ENCODE measurements at regions not wholly inside any gene's neighbourhood (a gene's known extent, or its start where the extent isn't known, plus 50 kb on each side); places are given as distances from the start of the nearest gene placed in this dataset.

DNA sequence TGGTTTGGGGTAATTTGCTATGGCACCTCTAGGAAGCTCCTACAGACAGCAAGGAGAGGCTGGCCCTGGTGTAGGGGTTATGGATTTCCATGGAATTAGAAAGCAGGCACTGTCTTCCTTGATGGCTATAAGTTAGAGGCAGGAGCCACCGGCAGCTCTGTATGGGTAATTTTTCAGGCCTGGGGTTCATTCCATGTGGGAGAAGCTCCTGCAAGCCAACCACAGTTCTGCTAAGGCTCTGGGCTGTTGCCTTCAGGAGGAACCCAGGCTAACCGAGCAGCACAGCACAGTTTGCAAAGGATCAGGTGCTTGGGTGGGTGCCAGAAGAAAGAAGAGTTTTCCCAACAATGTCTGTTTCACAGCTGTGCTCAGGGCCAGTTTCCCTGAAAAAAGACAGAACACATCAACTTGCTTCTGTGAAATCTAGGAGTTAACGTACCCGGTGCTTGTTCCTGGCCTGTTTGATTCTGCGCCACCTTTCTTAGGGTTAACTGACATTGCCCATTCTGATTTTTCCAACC, 162.8 kb upstream of the MYLIP start:
- TF ChIP-seq, protein P1, sequence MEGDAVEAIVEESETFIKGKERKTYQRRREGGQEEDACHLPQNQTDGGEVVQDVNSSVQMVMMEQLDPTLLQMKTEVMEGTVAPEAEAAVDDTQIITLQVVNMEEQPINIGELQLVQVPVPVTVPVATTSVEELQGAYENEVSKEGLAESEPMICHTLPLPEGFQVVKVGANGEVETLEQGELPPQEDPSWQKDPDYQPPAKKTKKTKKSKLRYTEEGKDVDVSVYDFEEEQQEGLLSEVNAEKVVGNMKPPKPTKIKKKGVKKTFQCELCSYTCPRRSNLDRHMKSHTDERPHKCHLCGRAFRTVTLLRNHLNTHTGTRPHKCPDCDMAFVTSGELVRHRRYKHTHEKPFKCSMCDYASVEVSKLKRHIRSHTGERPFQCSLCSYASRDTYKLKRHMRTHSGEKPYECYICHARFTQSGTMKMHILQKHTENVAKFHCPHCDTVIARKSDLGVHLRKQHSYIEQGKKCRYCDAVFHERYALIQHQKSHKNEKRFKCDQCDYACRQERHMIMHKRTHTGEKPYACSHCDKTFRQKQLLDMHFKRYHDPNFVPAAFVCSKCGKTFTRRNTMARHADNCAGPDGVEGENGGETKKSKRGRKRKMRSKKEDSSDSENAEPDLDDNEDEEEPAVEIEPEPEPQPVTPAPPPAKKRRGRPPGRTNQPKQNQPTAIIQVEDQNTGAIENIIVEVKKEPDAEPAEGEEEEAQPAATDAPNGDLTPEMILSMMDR (IDR thresholded peaks at IDR 0.05 in 2 of 3, conservative IDR thresholded peaks at IDR 0.05 in 1 of 3; ENCODE audit: control insufficient read depth in 2 of 3, extremely low read depth in 1 of 3, insufficient read depth in 1 of 3, low read depth in 3 of 3, low read length in 3 of 3) = no peak
- TF ChIP-seq, protein P2, sequence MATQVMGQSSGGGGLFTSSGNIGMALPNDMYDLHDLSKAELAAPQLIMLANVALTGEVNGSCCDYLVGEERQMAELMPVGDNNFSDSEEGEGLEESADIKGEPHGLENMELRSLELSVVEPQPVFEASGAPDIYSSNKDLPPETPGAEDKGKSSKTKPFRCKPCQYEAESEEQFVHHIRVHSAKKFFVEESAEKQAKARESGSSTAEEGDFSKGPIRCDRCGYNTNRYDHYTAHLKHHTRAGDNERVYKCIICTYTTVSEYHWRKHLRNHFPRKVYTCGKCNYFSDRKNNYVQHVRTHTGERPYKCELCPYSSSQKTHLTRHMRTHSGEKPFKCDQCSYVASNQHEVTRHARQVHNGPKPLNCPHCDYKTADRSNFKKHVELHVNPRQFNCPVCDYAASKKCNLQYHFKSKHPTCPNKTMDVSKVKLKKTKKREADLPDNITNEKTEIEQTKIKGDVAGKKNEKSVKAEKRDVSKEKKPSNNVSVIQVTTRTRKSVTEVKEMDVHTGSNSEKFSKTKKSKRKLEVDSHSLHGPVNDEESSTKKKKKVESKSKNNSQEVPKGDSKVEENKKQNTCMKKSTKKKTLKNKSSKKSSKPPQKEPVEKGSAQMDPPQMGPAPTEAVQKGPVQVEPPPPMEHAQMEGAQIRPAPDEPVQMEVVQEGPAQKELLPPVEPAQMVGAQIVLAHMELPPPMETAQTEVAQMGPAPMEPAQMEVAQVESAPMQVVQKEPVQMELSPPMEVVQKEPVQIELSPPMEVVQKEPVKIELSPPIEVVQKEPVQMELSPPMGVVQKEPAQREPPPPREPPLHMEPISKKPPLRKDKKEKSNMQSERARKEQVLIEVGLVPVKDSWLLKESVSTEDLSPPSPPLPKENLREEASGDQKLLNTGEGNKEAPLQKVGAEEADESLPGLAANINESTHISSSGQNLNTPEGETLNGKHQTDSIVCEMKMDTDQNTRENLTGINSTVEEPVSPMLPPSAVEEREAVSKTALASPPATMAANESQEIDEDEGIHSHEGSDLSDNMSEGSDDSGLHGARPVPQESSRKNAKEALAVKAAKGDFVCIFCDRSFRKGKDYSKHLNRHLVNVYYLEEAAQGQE (IDR thresholded peaks at IDR 0.05; ENCODE audit: low read depth, low read length) = no peak
- TF ChIP-seq EP300 (IDR thresholded peaks at IDR 0.05; ENCODE audit: borderline replicate concordance in 1 of 2, control insufficient read depth in 1 of 2, low read depth in 2 of 2, low read length in 2 of 2) = no peak
- no peak for TF ChIP-seq SMC3 (IDR thresholded peaks at IDR 0.05; ENCODE audit: borderline replicate concordance, low read length)
- no peak for TF ChIP-seq RB1 (IDR thresholded peaks at IDR 0.05; ENCODE audit: borderline replicate concordance)
- TF ChIP-seq RCOR1 (conservative IDR thresholded peaks at IDR 0.05; ENCODE audit: low read depth, low read length) = no peak
- TF ChIP-seq SP1 (IDR thresholded peaks at IDR 0.05; ENCODE audit: low read depth, low read length) = no peak
- no peak for TF ChIP-seq EGR1 (IDR thresholded peaks at IDR 0.05; ENCODE audit: borderline replicate concordance in 1 of 2, low read depth in 2 of 2, low read length in 2 of 2)
- no peak for TF ChIP-seq MTA3 (IDR thresholded peaks at IDR 0.05; ENCODE audit: borderline replicate concordance, low read length)
- no peak for TF ChIP-seq MYB (IDR thresholded peaks at IDR 0.05; ENCODE audit: borderline replicate concordance, low read depth, low read length)
- no peak for TF ChIP-seq HDGF (IDR thresholded peaks at IDR 0.05)
- TF ChIP-seq, protein P3, sequence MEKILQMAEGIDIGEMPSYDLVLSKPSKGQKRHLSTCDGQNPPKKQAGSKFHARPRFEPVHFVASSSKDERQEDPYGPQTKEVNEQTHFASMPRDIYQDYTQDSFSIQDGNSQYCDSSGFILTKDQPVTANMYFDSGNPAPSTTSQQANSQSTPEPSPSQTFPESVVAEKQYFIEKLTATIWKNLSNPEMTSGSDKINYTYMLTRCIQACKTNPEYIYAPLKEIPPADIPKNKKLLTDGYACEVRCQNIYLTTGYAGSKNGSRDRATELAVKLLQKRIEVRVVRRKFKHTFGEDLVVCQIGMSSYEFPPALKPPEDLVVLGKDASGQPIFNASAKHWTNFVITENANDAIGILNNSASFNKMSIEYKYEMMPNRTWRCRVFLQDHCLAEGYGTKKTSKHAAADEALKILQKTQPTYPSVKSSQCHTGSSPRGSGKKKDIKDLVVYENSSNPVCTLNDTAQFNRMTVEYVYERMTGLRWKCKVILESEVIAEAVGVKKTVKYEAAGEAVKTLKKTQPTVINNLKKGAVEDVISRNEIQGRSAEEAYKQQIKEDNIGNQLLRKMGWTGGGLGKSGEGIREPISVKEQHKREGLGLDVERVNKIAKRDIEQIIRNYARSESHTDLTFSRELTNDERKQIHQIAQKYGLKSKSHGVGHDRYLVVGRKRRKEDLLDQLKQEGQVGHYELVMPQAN (conservative IDR thresholded peaks at IDR 0.05) = no peak
- no peak for TF ChIP-seq ZSCAN29 (IDR thresholded peaks at IDR 0.05)
- no peak for TF ChIP-seq SPI1 (IDR thresholded peaks at IDR 0.05; ENCODE audit: borderline replicate concordance, insufficient read depth, low read depth, low read length)

All from GM12878 (cell line).